NCI-H774 (cell line): ENCODE measurements at regions not wholly inside any gene's neighbourhood (a gene's known extent, or its start where the extent isn't known, plus 50 kb on each side); places are given as distances from the start of the nearest gene placed in this dataset.

Source experiments
- DNase-seq: peaks from one replicate; lab custom pipeline; 2025; lab: John Stamatoyannopoulos, UW

GRCh38 chr5:2036885-2037284 lies 154.2 kb upstream of the IRX4 start:
- no peak for DNase-seq

- no peak for DNase-seq
These were observed 149.7 kb upstream of the IRX4 start for GRCh38 chr5:2032432-2032831.

GRCh38 chr5:2031581-2031980 lies 148.9 kb upstream of the IRX4 start:
- DNase-seq: no peak

- no peak for DNase-seq
These were observed 147.4 kb upstream of the IRX4 start for GRCh38 chr5:2030131-2030530.

GRCh38 chr5:2029206-2029605 lies 146.5 kb upstream of the IRX4 start:
- DNase-seq: no peak

GRCh38 chr5:2027790-2028189 lies 145.1 kb upstream of the IRX4 start:
- no peak for DNase-seq

- DNase-seq: no peak
These were observed 142.4 kb upstream of the IRX4 start for GRCh38 chr5:2024986-2025721.

GRCh38 chr5:2023196-2023595 lies 140.5 kb upstream of the IRX4 start:
- no peak for DNase-seq

- no peak for DNase-seq
These were observed 139.7 kb upstream of the IRX4 start for GRCh38 chr5:2022436-2022835.

- no peak for DNase-seq
These were observed 138.9 kb upstream of the IRX4 start for GRCh38 chr5:2021484-2022176.

- no peak for DNase-seq
These were observed 138.0 kb upstream of the IRX4 start for GRCh38 chr5:2020730-2021129.

GRCh38 chr5:2019716-2020115 lies 137.0 kb upstream of the IRX4 start:
- DNase-seq: no peak

GRCh38 chr5:2018390-2018724 lies 135.6 kb upstream of the IRX4 start:
- DNase-seq: no peak

GRCh38 chr5:2017540-2018389 lies 135.0 kb upstream of the IRX4 start:
- DNase-seq: no peak

GRCh38 chr5:2015961-2016360 lies 133.2 kb upstream of the IRX4 start:
- no peak for DNase-seq

- DNase-seq: no peak
These were observed 132.6 kb upstream of the IRX4 start for GRCh38 chr5:2015124-2015848.

- no peak for DNase-seq
These were observed 131.4 kb upstream of the IRX4 start for GRCh38 chr5:2014058-2014610.

- DNase-seq: no peak
These were observed 130.8 kb upstream of the IRX4 start for GRCh38 chr5:2013301-2014057.

GRCh38 chr5:2012885-2013284 lies 130.2 kb upstream of the IRX4 start:
- no peak for DNase-seq

- DNase-seq: no peak
These were observed 129.0 kb upstream of the IRX4 start for GRCh38 chr5:2011481-2012411.
